ENCODE measurements at regions not wholly inside any gene's neighbourhood (a gene's known extent, or its start where the extent isn't known, plus 50 kb on each side); places are given as distances from the start of the nearest gene placed in this dataset.
A peak's percentile ranks its signal among the peaks of the same experiment; 100 is the strongest.
"Not testable (repeated sequence)": the region's sequence is repeated elsewhere in the genome, so short reads cannot be mapped to it uniquely, and the experiment has no call there.

DNA sequence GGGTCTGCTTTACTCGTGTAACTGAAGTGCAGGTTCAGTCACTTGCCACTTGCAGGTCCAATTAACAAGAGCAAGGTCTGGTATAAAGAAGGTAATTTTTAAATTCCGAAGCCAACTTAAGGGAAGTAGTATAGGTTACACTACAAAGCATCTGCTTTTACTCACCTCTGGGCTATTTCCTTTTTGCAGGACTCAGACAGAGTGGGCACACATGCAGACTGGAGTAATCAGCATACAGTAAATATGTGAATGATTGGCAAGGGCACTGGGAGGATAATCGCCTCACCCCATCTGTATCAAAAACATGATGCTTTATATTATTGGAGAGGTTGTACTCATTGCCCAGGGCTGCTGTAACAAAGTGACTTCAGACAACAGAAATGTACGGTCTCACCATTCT is 160.1 kb upstream of the CDH5 start:
- no peak for DNase-seq (ENCODE audit: low spot score)

DNA sequence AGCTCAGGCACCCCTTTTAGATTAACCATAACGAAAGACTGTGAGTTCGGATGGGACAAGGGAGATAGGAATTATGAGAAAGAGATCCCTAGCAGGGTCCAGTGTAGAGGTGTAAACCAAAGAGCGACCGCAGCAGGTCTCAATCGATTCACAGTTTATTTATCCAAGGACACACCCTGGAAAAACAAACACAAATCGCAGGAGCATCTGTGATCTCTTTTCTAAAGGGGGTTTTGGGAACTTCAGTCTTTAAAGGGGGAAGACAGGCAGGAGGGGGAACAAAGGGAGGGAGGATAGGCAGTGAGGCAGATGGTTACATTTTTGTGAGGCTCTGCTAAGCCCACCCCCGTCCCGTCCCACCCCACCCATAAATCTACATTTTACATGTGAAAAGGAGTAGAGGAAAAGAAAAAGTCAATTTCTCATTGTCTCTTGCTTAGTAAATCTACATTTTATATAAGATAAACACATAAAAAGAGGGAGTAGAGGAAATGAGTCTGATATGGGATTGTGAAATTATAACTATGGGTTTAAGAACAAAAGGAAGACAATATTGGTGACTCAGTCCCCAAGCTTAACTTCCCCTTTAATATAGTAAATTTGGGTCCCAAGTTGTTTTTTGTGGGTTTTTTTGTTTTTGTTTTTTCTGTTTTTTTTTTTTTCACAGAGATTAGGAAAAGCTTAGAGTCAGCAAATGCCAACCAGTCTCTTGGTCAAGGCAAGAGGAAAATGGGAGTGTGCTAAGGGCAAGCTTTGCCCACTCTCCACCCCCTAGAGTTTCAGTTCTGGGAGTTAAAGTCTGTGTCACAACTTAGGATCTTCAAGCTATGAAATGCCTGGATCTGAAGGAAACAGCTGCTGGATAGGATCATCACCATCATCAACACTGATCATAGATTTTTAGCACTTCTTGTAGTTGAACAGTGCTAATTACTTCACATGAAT is 160.9 kb upstream of the CDH5 start:
- no peak for DNase-seq (ENCODE audit: low spot score)

DNA sequence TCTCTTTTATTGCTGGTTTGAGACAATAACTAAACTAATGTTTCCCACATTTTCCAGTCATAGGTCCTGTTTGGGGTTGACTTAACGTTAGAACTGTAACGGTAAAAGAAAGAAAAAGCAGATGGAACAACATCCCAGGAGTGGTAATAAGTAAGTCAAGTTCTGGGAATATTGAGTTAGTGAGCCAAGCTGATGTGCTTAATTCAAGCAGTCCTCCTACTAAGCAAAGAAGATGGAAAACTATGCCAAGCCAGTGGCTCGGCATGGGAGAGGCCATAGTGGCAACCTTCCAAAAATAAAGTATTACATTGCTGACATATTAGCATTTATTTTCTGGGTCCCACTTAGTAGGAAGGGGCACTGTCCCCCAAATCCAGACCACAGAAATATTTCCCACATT is 161.7 kb upstream of the CDH5 start:
- DNase-seq (ENCODE audit: low spot score): no peak

DNA sequence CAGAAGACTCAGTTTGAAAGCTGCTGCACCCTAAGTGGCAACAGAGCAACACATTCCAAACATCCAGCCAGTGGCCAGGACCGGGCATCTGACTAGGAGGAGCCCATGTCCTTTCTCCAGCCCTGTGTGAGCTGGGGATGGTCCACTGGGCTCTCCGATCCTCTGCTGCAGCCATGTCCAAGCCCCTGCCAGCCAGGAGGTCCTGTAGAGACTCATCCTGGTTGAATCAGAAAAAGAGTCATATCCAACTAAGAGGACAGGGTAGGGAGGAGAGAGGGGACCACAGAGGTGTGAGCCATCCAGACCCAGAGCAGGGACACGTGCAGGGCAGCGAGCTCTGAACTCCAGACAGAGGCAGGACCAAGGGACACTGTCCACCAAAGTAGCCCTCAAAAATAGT is 163.0 kb upstream of the CDH5 start:
- no peak for DNase-seq (ENCODE audit: low spot score)

DNA sequence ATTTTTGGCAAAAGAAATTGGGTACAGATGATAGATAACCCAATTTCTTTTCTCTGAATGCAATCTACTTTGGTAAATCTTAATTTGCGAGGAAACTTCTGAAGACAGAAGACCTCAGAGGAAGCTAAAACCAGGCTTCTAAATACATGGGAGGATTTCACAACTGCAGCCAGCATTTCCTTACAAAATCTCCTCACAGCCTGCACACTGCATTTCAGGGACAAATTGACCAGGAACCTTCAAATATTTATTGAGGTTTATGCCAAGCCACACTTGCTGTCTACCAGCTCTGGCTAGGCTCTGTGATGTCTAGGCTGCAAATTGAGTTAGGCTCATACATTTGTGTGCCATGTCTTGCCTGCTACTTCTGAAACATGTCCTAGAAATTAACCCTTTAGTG is 167.3 kb upstream of the CDH5 start:
- no peak for DNase-seq (ENCODE audit: low spot score)

DNA sequence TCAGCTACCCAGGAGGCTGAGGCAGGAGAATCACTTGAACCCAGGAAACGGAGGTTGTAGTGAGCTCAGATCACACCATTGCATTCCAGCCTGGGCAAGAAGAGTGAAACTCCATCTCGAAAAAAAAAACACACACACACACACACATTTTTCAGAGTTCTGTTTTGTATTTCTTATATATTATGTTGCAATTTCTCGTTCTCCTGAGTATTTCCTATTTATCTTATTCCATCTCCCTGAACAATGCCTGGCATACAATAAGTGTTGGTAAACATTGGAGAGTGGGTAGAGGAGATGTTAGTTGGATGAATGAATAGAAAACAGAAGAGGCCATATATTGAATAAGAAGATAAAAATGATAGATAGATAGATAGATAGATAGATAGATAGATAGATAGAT is 167.8 kb upstream of the CDH5 start:
- no peak for DNase-seq (ENCODE audit: low spot score)

DNA sequence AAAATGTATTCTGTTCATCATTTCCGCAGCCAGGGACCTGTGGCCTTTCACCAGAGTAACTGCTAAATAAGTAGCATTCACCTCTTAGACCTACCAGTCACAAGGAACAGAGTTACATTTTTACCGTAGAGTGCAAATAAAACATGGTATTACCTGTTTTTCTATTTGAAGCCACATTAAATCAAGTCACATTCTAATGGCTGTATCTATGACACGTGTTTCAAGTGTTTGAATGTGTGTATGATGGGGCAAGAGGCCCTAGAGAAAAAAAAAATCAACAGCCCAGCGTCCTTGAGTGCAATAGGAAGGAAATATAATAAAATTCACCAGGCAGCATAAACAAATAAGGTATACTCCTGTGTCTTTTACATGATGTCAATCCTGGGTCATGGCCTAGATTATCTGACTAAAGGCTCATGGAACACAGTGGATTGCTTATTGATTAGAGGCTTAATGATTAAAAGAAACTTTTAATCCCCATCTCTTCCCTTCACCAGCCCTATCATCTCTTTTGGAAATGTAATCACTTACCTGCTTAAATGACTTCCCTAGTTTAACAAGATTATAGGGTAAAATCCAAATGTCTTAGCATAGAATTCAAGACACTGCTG is 168.7 kb upstream of the CDH5 start:
- no peak for DNase-seq (ENCODE audit: low spot score)

DNA sequence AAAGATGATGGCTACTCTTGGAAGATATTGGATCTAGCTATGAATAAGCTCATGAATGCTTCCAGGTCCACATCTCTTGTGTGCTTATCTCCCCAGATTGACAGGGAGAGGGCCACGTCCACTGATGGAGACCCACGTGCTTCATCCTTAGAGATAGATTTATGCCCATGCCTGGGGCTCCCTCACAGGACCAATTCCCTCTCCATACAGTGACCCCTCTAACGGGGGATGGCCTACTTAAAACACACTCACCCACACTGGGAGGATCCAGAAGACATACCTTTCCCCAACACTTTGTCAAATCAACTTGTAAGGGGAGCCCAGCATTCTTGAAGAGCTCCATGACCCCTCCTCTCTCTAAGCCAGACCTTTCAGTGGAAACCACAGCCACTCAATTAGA is 169.7 kb upstream of the CDH5 start:
- no peak for DNase-seq (ENCODE audit: low spot score)

DNA sequence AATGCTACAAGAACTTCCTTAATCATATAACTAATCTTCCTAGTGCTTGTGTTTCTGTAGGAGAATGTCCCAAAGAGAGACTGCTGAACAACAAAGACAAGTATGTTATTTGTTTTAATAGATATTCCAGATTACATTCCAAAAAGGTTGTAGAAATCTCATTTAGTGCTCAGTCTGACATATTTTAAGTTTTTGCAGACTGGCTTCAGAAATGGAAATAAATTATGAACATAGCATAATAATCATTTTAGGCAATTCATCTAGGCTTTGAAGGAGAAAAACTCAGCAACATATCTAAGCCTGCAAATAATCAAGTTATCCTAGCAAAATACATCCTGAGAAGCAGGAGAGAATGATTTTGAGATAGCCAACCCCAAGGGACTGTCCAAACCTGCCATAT is 171.6 kb upstream of the CDH5 start:
- no peak for DNase-seq (ENCODE audit: low spot score)

DNA sequence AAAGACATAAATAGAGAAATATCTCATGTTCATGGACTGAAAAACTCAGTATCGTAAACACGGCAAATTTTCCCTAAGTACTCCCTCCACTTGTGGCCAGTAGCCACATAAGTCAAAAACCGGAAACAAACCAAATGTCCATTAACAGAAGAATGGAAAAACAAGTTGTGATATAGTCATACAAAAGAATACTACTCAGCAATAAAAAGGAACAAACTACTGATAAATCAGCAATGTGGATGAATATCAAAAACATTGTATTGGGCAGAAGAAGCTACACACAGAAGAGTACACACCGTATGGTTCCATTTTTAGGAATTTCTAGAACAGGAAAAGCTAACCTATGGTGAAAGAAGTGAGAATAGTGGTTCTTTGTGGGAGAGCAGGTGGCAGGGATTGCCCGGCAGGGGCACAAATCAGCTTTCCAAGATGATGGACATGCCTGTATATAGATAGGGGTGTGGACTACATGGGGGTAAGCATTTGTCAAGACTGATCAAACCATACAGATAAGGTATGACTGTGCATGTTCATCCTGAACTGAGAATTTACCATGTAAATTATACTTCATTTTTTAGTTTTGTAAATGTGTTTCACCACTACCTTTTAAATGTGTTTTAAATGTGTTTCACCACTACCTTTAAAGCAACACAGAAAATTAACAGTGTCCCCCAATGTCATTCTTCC is 172.8 kb upstream of the CDH5 start:
- no peak for DNase-seq (ENCODE audit: low spot score)

DNA sequence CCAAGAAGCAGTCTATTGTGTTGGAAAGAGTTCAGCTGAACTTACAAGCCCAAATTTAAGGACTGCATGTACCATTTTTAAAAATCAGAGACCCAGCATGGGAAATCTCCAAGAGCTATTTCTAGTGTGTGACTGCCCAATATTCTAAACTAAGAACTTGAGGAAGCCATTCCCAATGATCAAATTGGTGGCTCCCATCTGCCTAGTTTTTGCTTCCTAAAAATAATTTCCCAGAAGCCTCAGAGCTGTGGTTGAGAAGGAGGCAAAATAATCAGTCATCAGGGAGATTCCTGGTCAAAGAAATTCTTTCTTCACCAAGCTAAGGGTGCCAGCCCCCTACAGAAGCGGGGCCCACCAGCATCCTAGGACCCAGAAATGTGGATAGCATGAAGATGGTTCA is 176.1 kb upstream of the CDH5 start:
- no peak for DNase-seq (ENCODE audit: low spot score)

DNA sequence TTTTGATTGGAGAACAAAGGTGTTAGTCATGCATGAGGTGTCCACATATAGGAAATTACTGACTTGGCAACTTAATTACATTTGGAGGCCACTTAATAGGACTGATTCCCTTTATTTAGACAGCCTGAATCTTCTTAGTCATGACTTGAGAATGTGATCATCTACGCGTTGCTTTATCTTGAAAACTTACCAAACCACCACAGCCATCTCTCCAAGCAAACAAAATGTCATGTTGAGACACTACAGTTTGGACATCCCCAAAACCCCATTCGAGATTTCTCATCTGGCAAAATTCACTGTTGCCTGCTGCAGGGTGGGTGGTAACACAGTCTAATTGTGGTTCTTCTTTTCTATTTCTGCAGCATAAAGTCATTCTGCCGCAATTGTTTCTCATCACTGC is 176.5 kb upstream of the CDH5 start:
- no peak for DNase-seq (ENCODE audit: low spot score)

DNA sequence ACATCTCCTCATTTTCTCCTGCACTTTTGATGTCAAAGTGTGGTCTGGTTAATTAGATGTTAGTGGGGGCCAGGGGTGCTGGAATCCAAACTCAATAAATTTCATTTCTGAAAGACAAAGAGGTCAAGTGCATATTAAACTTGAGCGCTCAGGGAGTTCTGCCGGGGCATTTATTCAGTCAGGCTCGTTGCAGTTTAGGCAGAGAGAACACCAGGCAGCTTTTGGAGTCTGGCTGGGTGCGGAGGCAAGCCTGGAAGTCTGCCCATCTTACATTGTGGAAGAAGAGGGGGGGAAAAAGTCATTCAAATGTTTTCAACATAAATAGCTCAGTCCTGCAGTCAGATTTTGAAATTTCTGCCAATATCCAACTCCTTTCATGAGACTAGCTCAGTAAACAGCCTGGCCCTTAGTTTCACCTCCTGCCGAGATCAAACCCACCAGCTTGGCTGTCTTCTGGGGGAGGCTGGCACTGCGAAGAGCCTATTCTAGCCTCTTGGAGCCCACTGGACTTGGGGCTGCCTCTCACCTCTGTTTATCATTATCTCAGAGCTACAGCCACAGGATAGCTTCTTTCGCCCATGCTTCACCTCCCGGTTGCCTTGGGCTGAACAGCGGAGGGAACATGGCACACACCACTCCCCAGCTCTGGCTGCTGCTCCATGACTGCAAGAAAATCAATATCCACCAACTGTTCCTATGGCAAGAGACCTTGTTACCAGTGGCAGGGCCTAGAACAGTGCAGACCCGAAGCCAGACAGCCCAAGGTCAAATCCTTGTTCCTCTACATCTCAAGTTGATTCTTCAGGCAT is 177.4 kb upstream of the CDH5 start:
- DNase-seq (ENCODE audit: low spot score): peak; percentile 19

DNA sequence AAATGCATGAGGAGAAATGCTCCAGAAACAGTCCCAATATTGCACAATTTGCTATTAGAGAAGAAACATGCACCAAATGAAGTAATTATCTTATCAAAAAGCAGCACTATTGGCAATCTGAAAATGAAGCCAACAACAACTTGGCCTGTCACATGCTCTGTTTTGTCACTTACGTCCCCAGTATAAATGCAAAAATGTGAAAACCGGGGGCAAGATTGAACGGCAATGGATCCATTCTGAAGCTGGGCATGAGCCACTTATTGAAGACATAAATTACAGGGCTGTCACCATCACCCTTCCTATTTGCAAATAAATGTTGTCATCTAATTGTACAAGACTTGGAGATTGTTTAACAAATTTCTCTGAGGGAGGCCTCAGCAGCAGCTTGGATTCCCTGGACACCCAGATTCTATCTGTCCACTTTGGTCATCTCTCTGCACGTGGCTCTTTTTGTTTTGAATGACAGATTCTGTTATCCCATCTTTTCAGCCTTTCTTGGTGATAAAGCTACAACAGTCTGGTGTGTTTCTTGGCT is 180.2 kb upstream of the CDH5 start:
- no peak for DNase-seq (ENCODE audit: low spot score)

DNA sequence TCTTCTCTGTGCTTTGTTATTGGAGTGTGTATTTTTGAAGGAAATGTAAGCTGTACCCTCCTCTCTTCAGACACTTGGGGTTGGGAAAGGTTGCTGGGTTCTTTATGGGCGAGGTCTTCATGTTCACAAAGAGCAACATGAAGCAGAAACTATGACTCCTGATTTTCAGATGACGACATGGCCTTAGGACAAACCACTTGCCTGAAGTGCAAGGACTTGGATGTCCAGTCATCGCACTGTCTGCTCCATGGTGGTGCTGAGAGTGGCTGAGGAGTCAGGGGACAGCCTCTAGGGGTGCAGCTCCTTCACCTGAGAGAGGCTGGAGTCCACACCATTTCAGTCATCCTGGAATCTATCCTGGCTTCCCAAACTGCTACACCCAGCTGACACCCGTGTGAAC is 183.9 kb upstream of the CDH5 start:
- no peak for DNase-seq (ENCODE audit: low spot score)

DNA sequence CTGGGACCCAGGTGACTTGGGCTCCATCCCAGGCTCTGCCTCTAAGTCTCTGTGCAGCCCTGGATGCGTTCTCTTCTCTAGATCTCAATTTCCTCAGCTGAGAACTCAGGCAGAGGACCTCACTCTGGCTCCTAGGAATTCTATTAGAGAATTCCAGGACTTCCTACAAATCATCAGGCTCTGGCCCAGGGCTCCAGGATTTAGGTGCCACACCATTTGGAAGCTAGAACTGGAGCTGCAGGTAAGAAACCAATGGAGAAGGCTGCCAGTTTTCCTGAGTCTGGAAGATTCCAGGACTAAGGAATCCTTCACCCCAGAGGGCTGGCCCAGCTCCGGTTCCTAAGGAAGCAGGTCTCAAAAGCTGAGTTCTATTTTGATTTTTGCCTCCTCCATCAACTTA is 189.8 kb upstream of the CDH5 start:
- no peak for DNase-seq (ENCODE audit: low spot score)

DNA sequence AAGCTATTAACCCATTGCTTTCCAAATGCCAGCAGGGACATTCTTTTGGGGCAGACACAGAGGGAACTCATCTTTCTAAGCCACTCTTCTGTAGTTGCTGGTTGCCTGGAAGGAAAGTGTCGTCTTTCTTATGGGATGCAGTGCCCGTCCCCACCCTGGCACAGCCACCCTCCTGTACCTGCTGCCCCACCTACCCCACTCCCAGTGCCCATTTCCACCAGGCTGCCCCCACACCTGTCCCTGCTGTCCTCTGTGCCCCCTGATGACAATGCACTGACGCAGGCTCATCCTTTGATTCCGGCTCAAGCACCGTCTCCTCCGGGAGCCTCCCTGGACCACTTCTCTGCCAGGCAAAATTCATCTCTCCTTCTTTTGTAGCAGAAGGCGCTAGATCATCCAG is 190.4 kb upstream of the CDH5 start:
- no peak for DNase-seq (ENCODE audit: low spot score)

DNA sequence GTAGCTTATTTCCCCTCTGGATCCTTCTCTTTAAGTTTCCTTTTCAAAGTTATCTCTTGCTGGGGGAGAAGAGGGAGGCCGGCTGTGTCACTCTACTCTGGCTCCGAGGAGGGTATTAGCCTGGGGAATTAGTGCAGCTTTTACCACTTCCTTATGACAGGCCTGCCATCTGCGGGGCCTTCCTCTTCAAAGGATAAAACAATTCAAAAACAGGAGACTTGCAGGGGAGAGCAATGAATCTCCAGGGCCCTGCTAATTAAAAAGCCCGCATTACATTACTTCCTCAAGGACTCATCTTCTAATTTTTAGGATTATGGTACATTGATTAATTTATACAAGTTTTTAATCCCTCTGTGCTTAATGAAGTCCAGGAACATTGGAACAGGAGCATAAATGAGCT is 190.9 kb upstream of the CDH5 start:
- no peak for DNase-seq (ENCODE audit: low spot score)

DNA sequence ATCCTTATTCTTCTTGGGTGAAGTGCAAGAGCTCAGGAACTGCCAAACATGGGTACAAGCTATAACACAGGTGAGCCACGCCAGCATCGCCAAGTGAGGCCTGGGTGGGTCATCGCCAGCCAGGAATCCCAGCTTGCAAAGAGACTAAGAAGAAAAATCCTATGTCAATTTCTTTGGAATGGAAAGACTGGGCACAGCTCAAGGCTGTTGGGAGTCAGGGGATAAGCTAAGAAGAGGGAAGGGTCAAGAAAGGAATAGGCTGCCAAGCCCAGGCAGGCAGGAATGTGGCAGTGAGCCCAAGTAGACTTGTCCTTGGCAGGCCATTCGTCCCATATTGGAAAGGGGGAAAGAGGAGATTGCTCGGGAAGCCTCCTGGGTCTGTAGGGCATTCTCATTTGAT is 191.4 kb upstream of the CDH5 start:
- DNase-seq (ENCODE audit: low spot score): no peak

DNA sequence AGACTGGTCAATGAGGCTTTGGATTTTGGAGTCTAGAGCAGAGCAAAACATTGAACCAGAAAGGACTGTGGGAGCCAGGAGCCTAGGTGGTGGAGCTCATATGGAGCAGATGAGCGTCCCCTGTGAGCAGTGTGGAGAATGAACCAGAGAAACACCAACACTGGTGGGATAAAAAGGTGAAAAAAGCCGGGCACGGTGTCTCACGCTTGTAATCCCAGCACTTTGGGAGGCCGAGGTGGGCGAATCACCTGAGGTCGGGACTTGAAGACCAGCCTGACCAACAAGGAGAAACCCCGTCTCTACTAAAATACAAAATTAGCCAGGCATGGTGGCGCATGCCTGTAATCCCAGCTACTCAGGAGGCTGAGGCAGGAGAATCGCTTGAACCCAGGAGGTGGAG is 192.7 kb upstream of the CDH5 start:
- DNase-seq (ENCODE audit: low spot score): not testable (repeated sequence)

DNA sequence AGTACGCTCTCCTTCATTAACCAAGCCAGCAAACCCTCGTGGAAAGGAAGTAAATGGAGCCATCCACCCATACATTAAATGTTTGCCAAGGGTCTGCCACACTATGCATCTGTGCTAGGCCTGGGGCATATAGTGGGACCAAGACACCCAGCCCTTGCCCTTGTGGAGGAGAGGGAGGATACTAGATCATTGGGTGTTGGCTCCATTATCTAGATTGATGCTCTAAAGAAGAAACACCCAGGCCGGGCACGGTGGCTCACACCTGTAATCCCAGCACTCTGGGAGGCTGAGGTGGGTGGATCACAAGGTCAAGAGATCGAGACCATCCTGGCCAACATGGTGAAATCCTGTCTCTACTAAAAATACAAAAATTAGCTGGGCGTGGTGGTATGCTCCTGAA is 193.3 kb upstream of the CDH5 start:
- not testable (repeated sequence) for DNase-seq (ENCODE audit: low spot score)

DNA sequence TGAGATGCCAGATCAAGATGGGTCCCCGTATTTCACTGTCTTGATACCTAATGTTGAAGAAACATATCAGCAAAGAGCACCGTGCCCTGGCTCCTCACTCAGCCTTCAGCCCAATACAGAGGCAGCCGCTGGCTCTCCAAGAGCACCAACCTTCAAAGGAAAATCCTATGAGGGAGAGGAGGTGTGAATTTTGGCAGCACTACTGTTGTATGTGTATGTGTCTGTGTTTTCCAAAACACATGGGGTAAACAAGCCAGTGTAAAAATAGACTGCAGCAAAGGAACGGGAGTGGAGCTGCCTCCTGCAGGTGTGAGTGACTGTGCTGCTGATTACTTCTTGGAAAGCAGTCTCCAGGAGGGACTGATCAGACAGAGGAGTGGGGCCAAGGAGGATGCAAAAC is 194.0 kb upstream of the CDH5 start:
- DNase-seq (ENCODE audit: low spot score): no peak
